ENCODE measurements at regions not wholly inside any gene's neighbourhood (a gene's known extent, or its start where the extent isn't known, plus 50 kb on each side); places are given as distances from the start of the nearest gene placed in this dataset.
"Not testable (repeated sequence)": the region's sequence is repeated elsewhere in the genome, so short reads cannot be mapped to it uniquely, and the experiment has no call there.

DNA sequence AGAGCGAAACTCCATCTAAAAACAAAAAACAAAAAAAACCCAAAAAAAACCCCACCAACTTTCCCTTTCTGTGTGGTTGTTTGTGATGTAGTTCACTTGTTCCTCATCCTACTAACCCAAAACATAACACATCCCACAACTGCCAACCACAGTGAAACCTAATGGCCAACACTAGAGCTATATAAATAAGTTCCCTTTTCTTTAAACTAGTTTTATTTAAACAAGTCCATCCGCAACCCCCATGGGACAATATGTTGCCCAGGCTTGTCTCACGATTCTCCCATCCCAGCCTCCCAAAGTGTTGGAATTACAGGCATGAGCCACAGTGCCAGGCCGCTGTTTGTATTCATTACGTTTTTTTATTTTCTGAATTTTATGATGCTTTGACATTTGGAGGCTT is 71.2 kb upstream of the ADGRE5 start:
- ATAC-seq, result no peak

DNA sequence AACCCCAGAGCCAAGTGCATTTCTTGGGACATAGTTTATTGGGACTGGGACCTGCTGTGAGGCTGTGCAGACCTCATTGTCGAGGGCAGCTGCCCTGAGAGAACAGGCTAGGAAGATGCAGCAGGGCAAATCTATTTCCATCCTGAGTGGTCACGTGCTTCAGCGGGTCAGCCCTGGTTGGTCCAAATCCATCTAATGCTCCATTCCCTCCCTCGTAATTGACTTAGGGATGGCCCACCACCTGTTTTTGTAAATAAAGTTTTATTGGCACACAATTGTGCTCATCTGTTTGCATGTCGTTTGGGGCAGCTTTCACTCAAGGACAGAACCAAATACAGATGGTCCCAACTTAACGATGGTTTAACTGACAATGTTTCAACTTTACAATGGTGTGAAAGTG is 75.5 kb upstream of the ADGRE5 start:
- H3K4me1 ChIP-seq, result no peaks in the 10 kb centered on the region
- no peaks in the 10 kb centered on the region for H3K36me3 ChIP-seq (ENCODE audit: insufficient read depth in 1 of 2, low read depth in 1 of 2)
- no peaks in the 10 kb centered on the region for H3K9me3 ChIP-seq
- H3K27ac ChIP-seq, result no peak overlapping the region
- no peak overlapping the region for H3K4me3 ChIP-seq
- no peak for DNase-seq
- no peak for ATAC-seq
- H3K27me3 ChIP-seq (ENCODE audit: insufficient read depth in 3 of 3, low read length in 2 of 3), result peaks cover 0 to 6% (median 0%) of the 10 kb centered on the region in 3 donors
- intact Hi-C loops (cut with DNase I), result no loop called here
- 37 to 45% (median 40%) methylated on average over 6 of the region's 6 CpGs for WGBS, 3 donors
- TF ChIP-seq, protein P1, sequence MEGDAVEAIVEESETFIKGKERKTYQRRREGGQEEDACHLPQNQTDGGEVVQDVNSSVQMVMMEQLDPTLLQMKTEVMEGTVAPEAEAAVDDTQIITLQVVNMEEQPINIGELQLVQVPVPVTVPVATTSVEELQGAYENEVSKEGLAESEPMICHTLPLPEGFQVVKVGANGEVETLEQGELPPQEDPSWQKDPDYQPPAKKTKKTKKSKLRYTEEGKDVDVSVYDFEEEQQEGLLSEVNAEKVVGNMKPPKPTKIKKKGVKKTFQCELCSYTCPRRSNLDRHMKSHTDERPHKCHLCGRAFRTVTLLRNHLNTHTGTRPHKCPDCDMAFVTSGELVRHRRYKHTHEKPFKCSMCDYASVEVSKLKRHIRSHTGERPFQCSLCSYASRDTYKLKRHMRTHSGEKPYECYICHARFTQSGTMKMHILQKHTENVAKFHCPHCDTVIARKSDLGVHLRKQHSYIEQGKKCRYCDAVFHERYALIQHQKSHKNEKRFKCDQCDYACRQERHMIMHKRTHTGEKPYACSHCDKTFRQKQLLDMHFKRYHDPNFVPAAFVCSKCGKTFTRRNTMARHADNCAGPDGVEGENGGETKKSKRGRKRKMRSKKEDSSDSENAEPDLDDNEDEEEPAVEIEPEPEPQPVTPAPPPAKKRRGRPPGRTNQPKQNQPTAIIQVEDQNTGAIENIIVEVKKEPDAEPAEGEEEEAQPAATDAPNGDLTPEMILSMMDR (IDR thresholded peaks at IDR 0.05), result no peak

More for the DNA sequence above, 71.2 kb upstream of the ADGRE5 start:
- TF ChIP-seq, protein P1 (IDR thresholded peaks at IDR 0.05), result no peak
- WGBS, 3 donors, result 56 to 64% (median 60%) methylated on average over 5 of the region's 5 CpGs
- DNase-seq, result no peak
- Histone ChIP-seq H3K27me3 (ENCODE audit: insufficient read depth in 3 of 3, low read length in 2 of 3) (peaks cover 0 to 6% (median 3%) of the 10 kb centered on the region in 3 donors), H3K4me1 (no peaks in the 10 kb centered on the region), H3K27ac (no peak overlapping the region), H3K9me3 (no peaks in the 10 kb centered on the region), H3K36me3 (ENCODE audit: insufficient read depth in 1 of 2, low read depth in 1 of 2) (no peaks in the 10 kb centered on the region), H3K4me3 (no peak overlapping the region)
- intact Hi-C loops (cut with DNase I), result no loop called here

DNA sequence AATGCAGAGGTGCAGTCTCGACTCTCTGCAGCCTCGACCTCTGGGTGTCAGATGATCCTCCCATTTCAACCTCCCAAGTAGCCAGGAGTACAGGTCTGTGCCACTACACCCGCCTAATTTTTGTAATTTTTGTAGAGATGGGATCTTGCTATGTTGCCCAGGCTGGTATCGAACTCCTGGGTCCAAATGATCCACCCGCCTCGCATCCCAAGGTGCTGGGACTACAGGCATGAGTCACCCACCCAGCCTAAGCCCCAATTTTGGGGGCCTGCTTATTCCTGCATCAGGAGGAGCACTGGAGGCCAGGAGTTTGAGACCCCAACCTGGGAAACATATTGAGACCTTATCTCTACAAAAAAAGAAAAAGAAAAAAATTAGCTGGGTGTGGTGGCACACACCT is 80.1 kb upstream of the ADGRE5 start:
- H3K36me3 ChIP-seq (ENCODE audit: insufficient read depth in 1 of 2, low read depth in 1 of 2), result no peaks in the 10 kb centered on the region
- intact Hi-C loops (cut with DNase I), result no loop called here
- no peaks in the 10 kb centered on the region for H3K4me1 ChIP-seq
- no peak overlapping the region for H3K4me3 ChIP-seq
- no peaks in the 10 kb centered on the region for H3K9me3 ChIP-seq
- no peak for DNase-seq
- WGBS, 3 donors, result 86 to 90% (median 86%) methylated on average over 6 of the region's 6 CpGs
- TF ChIP-seq, protein P1 (IDR thresholded peaks at IDR 0.05), result no peak
- no peak for ATAC-seq
- H3K27me3 ChIP-seq (ENCODE audit: insufficient read depth in 3 of 3, low read length in 2 of 3), result peaks cover 0 to 6% (median 3%) of the 10 kb centered on the region in 3 donors
- H3K27ac ChIP-seq, result no peak overlapping the region

DNA sequence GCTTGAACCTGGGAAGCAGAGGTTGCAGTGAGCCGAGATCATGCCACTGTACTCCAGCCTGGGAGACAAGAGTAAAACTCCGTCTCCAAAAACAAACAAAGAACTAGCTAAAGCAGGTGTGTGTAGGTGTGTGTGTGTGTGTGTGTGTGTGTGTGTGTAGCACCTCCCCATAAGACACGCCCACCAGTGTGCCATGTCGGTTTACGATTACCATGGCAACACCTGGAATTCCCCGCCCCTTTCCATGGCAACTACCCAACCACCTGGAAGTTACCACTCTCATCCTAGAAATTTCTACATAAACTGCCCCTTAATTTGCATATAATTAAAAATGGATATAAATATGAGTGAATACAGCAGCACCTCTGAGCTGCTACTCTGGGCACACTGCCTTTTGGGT is 80.9 kb upstream of the ADGRE5 start:
- Histone ChIP-seq H3K27me3 (ENCODE audit: insufficient read depth in 3 of 3, low read length in 2 of 3) (peaks cover 0 to 3% (median 0%) of the 10 kb centered on the region in 3 donors), H3K36me3 (ENCODE audit: insufficient read depth in 1 of 2, low read depth in 1 of 2) (no peaks in the 10 kb centered on the region), H3K4me3 (no peak overlapping the region), H3K27ac (no peak overlapping the region), H3K4me1 (no peaks in the 10 kb centered on the region), H3K9me3 (no peaks in the 10 kb centered on the region)
- no peak for ATAC-seq
- no peak for DNase-seq
- TF ChIP-seq, protein P1 (IDR thresholded peaks at IDR 0.05), result no peak
- intact Hi-C loops (cut with DNase I), result no loop called here
- 68 to 79% (median 72%) methylated on average over 6 of the region's 6 CpGs for WGBS, 3 donors

DNA sequence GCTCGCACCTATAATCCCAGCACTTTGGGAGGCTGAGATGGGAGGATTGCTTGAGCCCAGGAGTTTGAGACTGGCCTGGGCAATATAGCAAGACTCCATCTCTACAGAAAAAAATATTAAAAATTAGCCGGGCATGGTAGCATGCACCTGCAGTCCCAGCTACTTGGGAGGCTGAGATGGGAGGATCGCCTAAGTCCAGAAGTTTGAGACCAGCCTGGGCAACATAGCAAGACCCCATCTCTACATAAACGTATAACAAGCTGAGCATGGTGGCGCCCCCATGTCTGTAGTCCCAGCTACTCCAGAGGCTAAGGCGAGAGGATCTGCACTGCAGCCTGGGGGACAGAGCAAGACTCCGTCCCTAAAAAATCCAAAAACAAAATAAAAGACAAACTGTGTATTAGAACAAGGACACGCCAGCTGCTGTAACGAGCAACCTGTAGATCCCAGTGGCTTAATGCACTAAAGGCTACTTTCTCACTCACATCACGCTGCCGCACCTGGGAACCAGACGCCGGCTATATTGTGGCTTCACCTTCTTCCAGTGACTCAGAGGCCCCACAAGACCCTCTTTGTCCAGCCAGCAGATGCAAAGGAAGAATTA is 81.9 kb upstream of the ADGRE5 start:
- DNase-seq; intact Hi-C loops (cut with DNase I); H3K4me1 ChIP-seq; H3K36me3 ChIP-seq (ENCODE audit: insufficient read depth in 1 of 2, low read depth in 1 of 2); H3K27ac ChIP-seq; H3K9me3 ChIP-seq; ATAC-seq; H3K27me3 ChIP-seq (ENCODE audit: insufficient read depth in 3 of 3, low read length in 2 of 3); H3K4me3 ChIP-seq: not testable (repeated sequence)
- 93 to 96% (median 94%) methylated on average over 13 of the region's 13 CpGs for WGBS, 3 donors

DNA sequence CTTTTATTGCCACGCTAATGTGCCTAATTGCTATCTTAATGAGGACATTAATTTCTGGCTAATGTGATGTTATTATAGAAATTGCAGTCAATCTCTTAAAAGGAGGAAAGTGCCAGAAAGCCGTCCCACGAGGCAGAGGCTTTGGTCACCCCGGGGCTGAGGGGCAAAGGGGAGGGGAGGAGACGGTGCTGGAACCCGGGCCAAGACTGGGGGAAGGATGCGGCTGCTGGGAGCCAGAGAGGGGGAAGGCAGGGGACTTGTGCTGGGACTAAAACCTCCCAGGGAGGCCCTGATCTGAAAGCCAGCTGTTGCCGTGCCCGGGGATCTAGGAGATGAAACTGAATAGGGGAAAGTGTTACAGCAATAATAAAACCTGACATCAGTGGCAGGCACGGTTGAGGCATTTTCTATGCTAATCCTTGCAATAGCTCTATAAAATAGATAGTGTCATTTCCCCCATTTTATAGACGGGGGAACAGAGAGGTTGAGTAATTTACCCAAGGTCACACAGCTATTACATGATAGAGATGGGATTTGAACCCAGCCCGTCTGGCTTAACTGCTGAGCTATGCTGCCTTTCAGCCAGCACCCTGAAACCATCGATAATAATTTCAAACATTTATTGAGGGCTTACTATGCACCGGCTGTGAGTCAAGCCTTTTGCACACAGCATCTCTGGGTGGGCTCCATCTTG is 83.2 kb upstream of the ADGRE5 start:
- H3K9me3 ChIP-seq; H3K4me3 ChIP-seq; H3K27me3 ChIP-seq (ENCODE audit: insufficient read depth in 3 of 3, low read length in 2 of 3); H3K27ac ChIP-seq; H3K4me1 ChIP-seq; ATAC-seq; DNase-seq; H3K36me3 ChIP-seq (ENCODE audit: insufficient read depth in 1 of 2, low read depth in 1 of 2); intact Hi-C loops (cut with DNase I): not testable (repeated sequence)
- WGBS, 3 donors, result 18 to 28% (median 21%) methylated on average over 13 to 14 of the region's 14 CpGs

DNA sequence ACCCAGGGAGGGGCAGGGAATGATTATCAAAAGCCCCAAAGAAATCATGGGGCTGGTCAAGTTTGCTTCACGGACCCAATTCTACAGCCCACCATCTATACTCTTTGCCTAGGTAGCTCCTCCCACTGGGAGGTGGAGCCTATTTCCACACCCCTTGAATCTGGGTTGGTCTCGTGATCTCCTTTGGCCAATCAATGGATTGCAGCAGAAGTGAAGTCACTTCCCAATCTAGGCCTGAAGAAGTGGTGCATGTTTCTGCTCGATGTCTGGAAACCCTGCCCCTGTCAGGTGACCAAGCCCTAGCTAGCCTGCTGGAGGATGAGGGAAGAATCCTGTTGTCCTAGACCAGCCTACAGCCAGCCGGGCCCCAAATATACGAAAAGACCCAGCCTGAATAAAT is 86.3 kb upstream of the ADGRE5 start:
- H3K27ac ChIP-seq; DNase-seq; H3K4me1 ChIP-seq; H3K4me3 ChIP-seq; H3K36me3 ChIP-seq (ENCODE audit: insufficient read depth in 1 of 2, low read depth in 1 of 2); H3K9me3 ChIP-seq; intact Hi-C loops (cut with DNase I); H3K27me3 ChIP-seq (ENCODE audit: insufficient read depth in 3 of 3, low read length in 2 of 3); ATAC-seq: not testable (repeated sequence)
- 77 to 79% (median 77%) methylated on average over 5 of the region's 5 CpGs for WGBS, 3 donors

DNA sequence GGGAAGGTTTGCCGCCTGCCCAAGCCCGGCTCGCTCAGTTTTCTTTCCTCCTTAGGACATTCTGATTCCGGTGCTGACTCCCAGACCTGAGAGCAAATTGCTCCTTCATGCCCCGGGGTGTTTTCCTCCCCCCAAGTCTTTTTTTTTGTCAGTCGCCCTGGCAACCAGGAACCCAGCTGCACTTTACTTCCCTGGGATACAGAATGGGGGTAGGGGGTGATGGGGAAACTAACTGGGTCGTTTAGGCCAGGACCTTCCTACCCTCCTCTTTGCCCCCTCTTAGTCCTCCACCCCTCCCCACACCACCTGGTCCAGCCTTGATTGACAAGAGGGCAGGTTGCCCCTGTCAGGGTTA is 87.5 kb upstream of the ADGRE5 start:
- H3K4me1 ChIP-seq; DNase-seq; H3K9me3 ChIP-seq; H3K4me3 ChIP-seq; ATAC-seq; intact Hi-C loops (cut with DNase I); H3K27me3 ChIP-seq (ENCODE audit: insufficient read depth in 3 of 3, low read length in 2 of 3); H3K27ac ChIP-seq; H3K36me3 ChIP-seq (ENCODE audit: insufficient read depth in 1 of 2, low read depth in 1 of 2): not testable (repeated sequence)
- WGBS, 3 donors, result 11 to 24% (median 23%) methylated on average over 6 to 7 of the region's 7 CpGs

Measured in psoas muscle (tissue), 7 donors.